GM03348 (cell line): ENCODE measurements at regions not wholly inside any gene's neighbourhood (a gene's known extent, or its start where the extent isn't known, plus 50 kb on each side); places are given as distances from the start of the nearest gene placed in this dataset.
"Not testable (repeated sequence)": the region's sequence is repeated elsewhere in the genome, so short reads cannot be mapped to it uniquely, and the experiment has no call there.

Experiments
- DNase-seq: peaks from one replicate; pipeline ENCODE4 v3.0.0; 2012; ENCODE audit warnings: low spot score

- no peak for DNase-seq
Measured at GRCh38 chr2:207363761-207364290, 165.9 kb upstream of the CREB1 start.

GRCh38 chr2:207370646-207371045 is 159.1 kb upstream of the CREB1 start:
- no peak for DNase-seq

- DNase-seq, result no peak
Measured at GRCh38 chr2:207371877-207372276, 157.9 kb upstream of the CREB1 start.

- DNase-seq, result no peak
Measured at GRCh38 chr2:207372483-207372882, 157.3 kb upstream of the CREB1 start.

- no peak for DNase-seq
Measured at GRCh38 chr2:207375207-207375875, 154.4 kb upstream of the CREB1 start.

- not testable (repeated sequence) for DNase-seq
Measured at GRCh38 chr2:207378620-207379019, 151.1 kb upstream of the CREB1 start.

GRCh38 chr2:207385076-207385475 is 144.7 kb upstream of the CREB1 start:
- DNase-seq, result no peak

GRCh38 chr2:207385903-207386302 is 143.9 kb upstream of the CREB1 start:
- peak; percentile 50 for DNase-seq

- DNase-seq, result no peak
Measured at GRCh38 chr2:207387001-207387571, 142.7 kb upstream of the CREB1 start.

- no peak for DNase-seq
Measured at GRCh38 chr2:207390302-207391095, 139.3 kb upstream of the CREB1 start.

GRCh38 chr2:207394203-207394781 is 135.5 kb upstream of the CREB1 start:
- peak; percentile 14 for DNase-seq

GRCh38 chr2:207394812-207395534 is 134.8 kb upstream of the CREB1 start:
- DNase-seq, result peak; percentile 69

- DNase-seq, result no peak
Measured at GRCh38 chr2:207395535-207396251, 134.1 kb upstream of the CREB1 start.

GRCh38 chr2:207397917-207398655 is 131.7 kb upstream of the CREB1 start:
- peak; percentile 6 for DNase-seq

GRCh38 chr2:207399301-207399700 is 130.5 kb upstream of the CREB1 start:
- DNase-seq, result no peak

GRCh38 chr2:207401338-207401737 is 128.4 kb upstream of the CREB1 start:
- DNase-seq, result no peak

- no peak for DNase-seq
Measured at GRCh38 chr2:207403141-207403540, 126.6 kb upstream of the CREB1 start.

GRCh38 chr2:207403950-207404349 is 125.8 kb upstream of the CREB1 start:
- no peak for DNase-seq

- DNase-seq, result no peak
Measured at GRCh38 chr2:207405150-207405549, 124.6 kb upstream of the CREB1 start.

- DNase-seq, result no peak
Measured at GRCh38 chr2:207408086-207408794, 121.5 kb upstream of the CREB1 start.
